SU-DHL-6 (cell line): ENCODE measurements at regions not wholly inside any gene's neighbourhood (a gene's known extent, or its start where the extent isn't known, plus 50 kb on each side); places are given as distances from the start of the nearest gene placed in this dataset.

Source experiments
- H2AFZ ChIP-seq: fragments of 200-600 bp; sonication (generic); 2 replicates; pipeline ENCODE4 v1.6.1; 2014; ENCODE audit warnings: low read depth, mild to moderate bottlenecking, moderate library complexity, mixed read lengths, antibody characterized with exemption, low read length; ENCODE audit not compliant: severe bottlenecking
- H3F3A ChIP-seq: fragments of 200-600 bp; shearing (Covaris generic); 2 replicates; pipeline ENCODE4 v1.6.0; 2016; ENCODE audit warnings: antibody characterized with exemption, mild to moderate bottlenecking; ENCODE audit not compliant: insufficient read depth
- H3K27ac ChIP-seq: fragments of 200-600 bp; sonication (generic); 2 replicates; pipeline ENCODE4 v1.5.1; 2016; ENCODE audit warnings: low read depth, mild to moderate bottlenecking, low read length, moderate library complexity, mixed read lengths
- H3K27me3 ChIP-seq: fragments of 200-600 bp; sonication (generic), shearing (Covaris generic); 2 replicates; pipeline ENCODE4 v1.6.0; 2014; ENCODE audit warnings: mild to moderate bottlenecking, low read length
- H3K36me3 ChIP-seq: fragments of 200-600 bp; sonication (generic); 2 replicates; pipeline ENCODE4 v1.6.1; 2014; ENCODE audit warnings: mild to moderate bottlenecking, low read length, mixed read lengths
- H3K4me2 ChIP-seq: fragments of 300-600, 200-600 bp; shearing (Covaris generic), sonication (generic); 2 replicates; pipeline ENCODE4 v1.6.0; 2014; ENCODE audit warnings: low read length, low read depth, mild to moderate bottlenecking; ENCODE audit not compliant: poor library complexity, severe bottlenecking
- H3K4me3 ChIP-seq: fragments of 200-600 bp; sonication (generic); 2 replicates; pipeline ENCODE4 v1.5.1; 2014; ENCODE audit warnings: antibody characterized with exemption, low read length, mild to moderate bottlenecking, mixed read lengths; ENCODE audit not compliant: insufficient read depth, poor library complexity, severe bottlenecking
- H3K79me2 ChIP-seq: fragments of 200-600 bp; sonication (generic); 2 replicates; pipeline ENCODE4 v1.6.1; 2014; ENCODE audit warnings: mild to moderate bottlenecking, low read length, moderate library complexity; ENCODE audit not compliant: insufficient read depth
- H3K9ac ChIP-seq: fragments of 200-600 bp; sonication (generic); 2 replicates; pipeline ENCODE4 v1.7.0; 2014; ENCODE audit warnings: mild to moderate bottlenecking, low read length
- H3K9me2 ChIP-seq: fragments of 200-600 bp; sonication (generic); replicated peaks from 2 replicates; pipeline ENCODE4 v1.6.1; 2014; ENCODE audit warnings: low read length; ENCODE audit not compliant: insufficient read depth
- H3K9me3 ChIP-seq: fragments of 200-600 bp; sonication (generic); 2 replicates; pipeline ENCODE4 v1.6.1; 2014; ENCODE audit warnings: low read length, mixed read lengths; ENCODE audit not compliant: insufficient read depth
- H4K20me1 ChIP-seq: fragments of 200-600 bp; sonication (generic); 2 replicates; pipeline ENCODE4 v1.6.1; 2014; ENCODE audit warnings: low read depth, mild to moderate bottlenecking, antibody characterized with exemption, low read length, moderate library complexity, mixed read lengths
- CTCF ChIP-seq: fragments of 200-600 bp; sonication (generic); IDR thresholded peaks from one replicate; pipeline ENCODE4 v1.5.1; 2017; ENCODE audit warnings: antibody characterized with exemption, mild to moderate bottlenecking, low read length, moderate library complexity; ENCODE audit not compliant: insufficient read depth, poor library complexity, severe bottlenecking
- EZH2phosphoT487 ChIP-seq: fragments of 200-600 bp; sonication (generic), shearing (Covaris generic); conservative IDR thresholded peaks from 2 replicates; pipeline ENCODE4 v1.6.1; 2018; ENCODE audit warnings: mild to moderate bottlenecking, antibody characterized with exemption, low read length, moderate library complexity, mixed read lengths

- Histone ChIP-seq H3K36me3 (peaks cover 4% of the 10 kb centered on the region; the same call in 1 of the 2 replicates), H3K4me2 (no peak overlapping the region), H3K9me2 (no peaks in the 10 kb centered on the region), H3F3A (no peaks in the 10 kb centered on the region), H3K9me3 (no peaks in the 10 kb centered on the region), H3K4me3 (no peak overlapping the region), H3K27ac (no peak overlapping the region), H3K9ac (no peak overlapping the region), H3K79me2 (no peaks in the 10 kb centered on the region), H4K20me1 (no peaks in the 10 kb centered on the region), H3K27me3 (no peaks in the 10 kb centered on the region), H2AFZ (no peak overlapping the region)
- TF ChIP-seq CTCF (no peak), EZH2phosphoT487 (no peak)
Measured at GRCh38 chr2:6748406-6749067, 117.2 kb downstream of the CMPK2 start.

- H3K4me2 ChIP-seq, result no peak overlapping the region
- H4K20me1 ChIP-seq, result no peaks in the 10 kb centered on the region
- H3K9ac ChIP-seq, result no peak overlapping the region
- H3F3A ChIP-seq, result no peaks in the 10 kb centered on the region
- H3K27ac ChIP-seq, result no peak overlapping the region
- no peaks in the 10 kb centered on the region for H3K9me2 ChIP-seq
- peaks cover 4% of the 10 kb centered on the region; the same call in 1 of the 2 replicates for H3K36me3 ChIP-seq
- no peak overlapping the region for H2AFZ ChIP-seq
- no peak overlapping the region for H3K4me3 ChIP-seq
- TF ChIP-seq CTCF, result no peak
- TF ChIP-seq EZH2phosphoT487, result no peak
- H3K27me3 ChIP-seq, result no peaks in the 10 kb centered on the region
- H3K9me3 ChIP-seq, result no peaks in the 10 kb centered on the region
- H3K79me2 ChIP-seq, result no peaks in the 10 kb centered on the region
Measured at GRCh38 chr2:6749962-6750361, 115.7 kb downstream of the CMPK2 start.

- no peak for TF ChIP-seq CTCF
- TF ChIP-seq EZH2phosphoT487, result no peak
- H4K20me1 ChIP-seq, result no peaks in the 10 kb centered on the region
- no peaks in the 10 kb centered on the region for H3F3A ChIP-seq
- H3K27ac ChIP-seq, result no peak overlapping the region
- H3K36me3 ChIP-seq, result peaks cover 4% of the 10 kb centered on the region; the same call in 1 of the 2 replicates
- H3K27me3 ChIP-seq, result no peaks in the 10 kb centered on the region
- H3K9me2 ChIP-seq, result no peaks in the 10 kb centered on the region
- H3K9me3 ChIP-seq, result no peaks in the 10 kb centered on the region
- H3K9ac ChIP-seq, result no peak overlapping the region
- no peak overlapping the region for H3K4me2 ChIP-seq
- H3K4me3 ChIP-seq, result no peak overlapping the region
- H3K79me2 ChIP-seq, result no peaks in the 10 kb centered on the region
- H2AFZ ChIP-seq, result no peak overlapping the region
Measured at GRCh38 chr2:6750411-6751158, 115.1 kb downstream of the CMPK2 start.
